ENCODE measurements at regions not wholly inside any gene's neighbourhood (a gene's known extent, or its start where the extent isn't known, plus 50 kb on each side); places are given as distances from the start of the nearest gene placed in this dataset.
A peak's percentile ranks its signal among the peaks of the same experiment; 100 is the strongest.
"Not testable (repeated sequence)": the region's sequence is repeated elsewhere in the genome, so short reads cannot be mapped to it uniquely, and the experiment has no call there.

DNA sequence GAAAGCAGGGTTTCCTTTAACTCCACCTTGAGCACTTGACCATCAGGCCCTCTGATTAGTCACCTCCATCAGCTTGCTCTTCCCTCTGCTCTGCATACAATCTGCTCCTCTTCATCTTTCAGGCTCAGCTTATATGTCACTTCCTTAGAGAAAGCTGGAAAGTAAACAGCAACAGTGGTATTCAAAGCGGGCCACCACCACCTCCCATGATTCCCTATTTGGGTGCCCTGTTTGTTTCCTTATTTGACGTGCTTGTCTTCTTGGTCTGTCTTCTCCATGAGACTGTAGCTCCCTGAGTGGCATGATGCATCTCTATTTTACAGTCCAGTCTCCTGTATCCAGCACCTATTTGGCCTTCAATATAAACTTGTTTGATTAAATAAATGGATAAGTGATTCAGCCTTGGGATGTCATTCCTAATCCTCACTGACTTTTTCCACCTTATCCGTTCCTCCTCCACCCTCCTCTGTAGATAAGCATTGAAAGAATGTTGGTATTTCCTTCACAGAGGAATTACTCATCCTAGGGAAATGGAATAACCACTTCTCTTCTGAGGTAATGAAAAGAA is 102.8 kb upstream of the SGK1 start:
- DNase-seq: no peak

DNA sequence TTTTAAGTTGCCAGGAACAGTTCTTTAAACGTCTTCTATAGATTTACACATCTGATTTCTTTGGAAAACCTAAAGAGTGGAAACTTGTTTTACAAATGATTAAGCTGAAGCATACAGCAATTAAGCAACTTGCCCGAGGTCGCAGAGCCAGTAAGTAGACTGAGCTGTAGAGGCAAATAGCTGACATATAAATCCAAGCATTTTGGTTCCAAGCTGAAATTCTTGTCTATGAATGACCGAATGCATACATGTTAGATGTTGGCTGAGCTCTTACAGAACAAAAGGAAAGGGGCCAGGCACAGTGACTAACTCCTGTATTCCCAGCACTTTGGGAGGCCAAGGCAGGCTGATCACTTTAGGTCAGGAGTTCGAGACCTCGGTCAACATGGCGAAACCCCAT is 101.8 kb upstream of the SGK1 start:
- no peak for DNase-seq

DNA sequence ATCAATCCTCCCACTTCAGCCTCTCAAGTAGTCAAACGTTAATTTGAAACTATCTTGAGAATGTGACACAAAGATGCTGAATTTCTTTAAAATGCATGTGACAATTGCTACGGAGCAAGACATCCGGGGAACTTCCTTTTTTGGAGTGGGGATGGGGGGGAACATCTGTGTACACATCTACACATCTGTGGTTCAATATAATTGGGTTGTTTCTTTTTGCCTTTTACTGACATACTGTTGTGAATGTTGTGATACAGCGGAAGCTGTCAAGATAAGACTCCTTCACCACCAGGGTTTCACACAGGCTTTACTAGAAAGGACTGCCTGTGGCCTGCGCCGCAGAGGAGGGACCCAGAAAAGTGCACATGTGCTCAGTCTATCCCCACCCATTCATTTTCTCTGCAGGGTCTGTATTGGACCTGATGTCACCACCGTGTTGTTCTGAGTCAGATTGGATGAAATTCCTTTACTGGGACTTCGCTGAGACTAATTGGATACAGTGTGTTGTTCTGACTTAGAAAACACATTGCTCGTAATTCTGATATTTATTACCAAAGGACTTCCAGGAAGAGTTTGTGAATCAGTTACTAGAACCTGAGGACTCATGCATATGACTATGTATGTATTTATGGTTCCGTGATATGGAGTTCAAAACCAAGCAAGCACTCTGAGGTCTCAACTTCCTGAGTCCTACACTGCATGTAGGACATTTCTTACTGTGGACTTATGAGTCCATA is 98.7 kb upstream of the SGK1 start:
- no peak for DNase-seq

DNA sequence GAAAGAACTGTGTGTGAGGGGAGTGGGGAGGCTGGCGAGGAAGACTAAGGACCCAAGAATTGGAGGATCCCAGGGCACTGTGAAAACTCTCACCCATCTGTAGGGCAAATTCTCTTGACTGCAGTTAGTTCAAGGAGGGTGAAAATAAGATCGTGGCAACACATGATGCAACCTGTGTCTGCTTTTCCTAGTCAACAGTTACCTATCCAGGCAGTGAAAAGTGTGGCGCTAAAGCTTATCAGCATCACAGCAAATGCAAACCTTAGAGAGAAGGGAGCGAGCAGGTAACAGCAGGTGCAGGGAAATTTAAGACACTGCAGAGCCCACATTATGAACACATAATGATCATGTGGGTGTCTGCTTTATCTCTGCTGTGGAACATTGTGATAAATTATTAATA is 97.7 kb upstream of the SGK1 start:
- peak; percentile 8 for DNase-seq

DNA sequence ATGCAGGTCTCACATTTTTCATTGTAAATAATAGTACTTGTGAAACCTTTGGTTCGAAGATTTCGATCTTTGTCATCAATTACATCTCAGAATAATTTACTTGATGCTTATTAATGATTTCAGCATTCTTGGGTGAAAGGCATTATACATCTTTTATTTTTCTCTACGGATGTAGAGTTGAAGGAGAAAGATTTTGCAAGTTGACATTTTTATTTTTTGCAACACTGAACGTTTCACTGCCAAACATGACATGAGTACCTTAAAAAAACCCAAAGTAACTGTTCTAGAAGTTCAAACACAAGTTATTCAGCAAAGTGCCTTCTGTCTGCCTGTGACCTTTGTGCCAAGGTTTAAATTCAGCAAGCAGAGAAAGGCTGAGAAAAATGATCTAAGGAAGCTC is 97.3 kb upstream of the SGK1 start:
- DNase-seq: no peak

DNA sequence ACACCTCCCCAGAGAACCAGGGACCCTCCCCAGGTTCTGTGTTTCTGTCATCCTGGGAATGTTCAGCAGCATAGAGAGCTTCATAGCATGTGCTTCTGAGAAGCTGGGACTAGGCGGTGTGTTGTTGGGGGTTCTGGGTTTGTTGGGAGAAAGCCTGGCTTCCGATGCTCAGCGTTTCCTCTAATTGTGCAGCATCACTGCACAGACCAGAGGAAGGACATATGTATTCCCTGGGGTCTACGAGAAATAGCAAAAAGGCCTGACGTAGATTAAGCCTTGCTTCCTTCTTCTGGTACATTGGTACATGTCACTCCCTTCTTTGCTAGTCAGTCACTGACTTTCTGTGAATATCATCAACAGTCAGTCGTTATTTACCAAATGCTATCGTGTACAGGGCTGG is 96.9 kb upstream of the SGK1 start:
- no peak for DNase-seq

DNA sequence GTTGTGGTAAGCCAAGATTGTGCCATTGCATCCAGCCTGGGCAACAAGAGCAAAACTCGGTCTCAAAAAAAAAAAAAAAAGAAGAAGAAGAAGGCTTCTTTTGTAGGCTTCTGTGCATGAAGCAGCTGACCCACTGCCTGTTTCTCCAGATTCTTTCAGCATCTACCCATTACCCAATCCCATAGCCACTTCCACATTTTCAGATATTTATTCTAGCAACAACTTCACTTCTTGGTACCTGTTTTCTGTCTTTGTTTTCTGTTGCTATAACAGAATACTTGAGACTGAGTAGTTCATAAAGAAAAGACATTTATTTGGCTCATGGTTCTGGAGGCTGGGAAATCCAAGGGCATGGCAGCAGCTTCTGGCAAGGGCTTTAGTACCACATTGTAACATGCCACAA is 95.3 kb upstream of the SGK1 start:
- no peak for DNase-seq

DNA sequence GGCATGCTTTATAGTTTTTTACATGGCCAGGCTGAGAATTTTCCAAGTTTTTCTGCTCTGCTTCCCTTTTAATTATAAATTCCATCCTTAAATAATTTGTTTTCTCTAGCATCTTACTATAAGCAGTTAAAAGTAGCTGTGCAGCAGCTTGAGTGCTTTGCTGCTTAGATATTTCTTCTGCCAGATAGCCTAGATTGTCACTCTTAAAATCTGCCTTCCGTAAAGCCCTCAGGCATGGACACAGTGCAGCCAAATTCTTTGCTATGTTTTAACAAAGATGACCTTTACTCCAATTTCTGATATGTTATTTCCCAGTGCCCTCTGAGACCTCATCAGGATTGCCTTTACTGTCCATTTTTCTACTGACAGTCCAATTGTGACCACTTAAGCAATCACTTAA is 92.6 kb upstream of the SGK1 start:
- no peak for DNase-seq

DNA sequence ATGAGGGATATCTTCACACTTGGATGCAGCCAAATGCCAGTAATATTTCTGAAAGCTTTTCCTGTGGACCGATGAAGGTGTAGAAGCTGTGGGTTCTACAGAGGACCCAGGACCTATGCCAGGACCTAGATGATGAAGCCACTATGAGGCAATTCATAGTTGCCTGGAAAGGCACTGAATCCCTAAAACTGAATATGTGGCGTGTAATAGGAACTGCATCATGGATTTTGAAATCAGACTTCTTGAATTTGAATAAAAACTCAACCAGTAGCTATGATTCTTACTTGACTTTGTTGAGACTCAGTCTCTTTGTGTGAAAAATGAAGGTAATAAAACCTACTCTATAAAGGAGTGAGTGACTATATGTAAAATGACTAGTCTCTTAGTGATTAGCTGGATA is 89.9 kb upstream of the SGK1 start:
- no peak for DNase-seq

DNA sequence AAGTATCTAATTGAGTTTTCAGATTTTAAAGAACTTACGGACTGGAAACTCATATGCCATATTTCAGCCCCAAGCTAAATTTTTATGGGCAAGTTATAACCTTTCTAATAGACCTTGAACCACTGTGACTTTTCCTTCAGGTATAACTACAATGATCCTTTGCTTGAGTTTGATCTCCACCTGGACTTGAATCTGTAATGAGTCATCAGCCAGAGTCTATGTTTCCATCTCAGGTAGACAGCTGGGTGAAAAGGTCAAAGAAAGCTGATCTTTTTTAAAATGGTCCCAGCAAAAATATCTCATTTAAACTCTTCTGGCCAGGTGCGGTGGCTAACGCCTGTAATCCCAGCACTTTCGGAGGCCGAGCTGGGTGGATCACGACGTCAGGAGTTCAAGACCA is 88.4 kb upstream of the SGK1 start:
- no peak for DNase-seq

DNA sequence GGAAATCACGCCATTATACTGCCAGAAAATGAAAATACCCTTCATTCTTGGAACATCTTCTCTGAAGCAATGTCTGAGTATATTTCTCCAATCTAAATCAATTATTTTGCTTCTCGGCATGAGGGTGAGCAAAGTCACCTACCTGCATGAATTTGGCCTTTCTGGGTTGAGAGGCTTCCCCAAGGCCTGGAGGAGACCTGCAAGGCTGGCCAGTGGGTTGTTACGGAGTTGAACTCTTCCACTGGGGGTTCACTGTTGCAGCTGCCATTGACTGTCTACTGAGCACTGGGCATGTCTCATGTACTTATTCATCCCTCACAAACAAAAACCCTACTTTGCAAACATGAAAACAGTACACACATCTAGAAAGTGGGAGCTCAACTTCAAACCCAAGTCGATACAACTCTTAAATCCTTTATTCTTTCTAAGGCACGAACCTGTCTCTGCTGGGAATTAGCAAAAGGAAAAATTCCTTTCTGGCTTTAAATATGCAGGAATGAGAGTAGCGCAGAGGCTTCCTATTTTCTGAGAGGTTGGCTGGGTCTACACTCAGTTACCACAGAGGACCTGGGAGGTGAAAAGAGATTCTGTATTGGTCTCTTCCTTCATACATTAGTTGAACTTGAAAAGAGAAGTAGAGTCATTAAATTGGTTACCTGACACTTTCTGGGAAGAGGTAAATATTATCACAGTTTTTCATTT is 87.6 kb upstream of the SGK1 start:
- no peak for DNase-seq

DNA sequence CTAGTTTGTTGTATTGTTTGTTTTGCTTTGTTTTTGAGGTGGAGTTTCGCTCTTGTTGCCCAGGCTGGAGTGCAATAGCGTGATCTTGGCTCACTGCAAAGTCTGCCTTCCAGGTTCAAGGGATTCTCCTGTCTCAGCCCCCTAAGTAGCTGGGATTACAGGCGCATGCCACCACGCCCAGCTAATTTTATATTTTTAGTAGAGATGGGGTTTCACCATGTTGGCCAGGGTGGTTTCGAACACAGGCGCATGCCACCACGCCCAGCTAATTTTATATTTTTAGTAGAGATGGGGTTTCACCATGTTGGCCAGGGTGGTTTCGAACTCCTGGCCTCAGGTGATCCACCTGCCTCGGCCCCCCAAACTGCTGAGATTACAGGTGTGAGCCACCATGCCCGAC is 85.4 kb upstream of the SGK1 start:
- DNase-seq: not testable (repeated sequence)

DNA sequence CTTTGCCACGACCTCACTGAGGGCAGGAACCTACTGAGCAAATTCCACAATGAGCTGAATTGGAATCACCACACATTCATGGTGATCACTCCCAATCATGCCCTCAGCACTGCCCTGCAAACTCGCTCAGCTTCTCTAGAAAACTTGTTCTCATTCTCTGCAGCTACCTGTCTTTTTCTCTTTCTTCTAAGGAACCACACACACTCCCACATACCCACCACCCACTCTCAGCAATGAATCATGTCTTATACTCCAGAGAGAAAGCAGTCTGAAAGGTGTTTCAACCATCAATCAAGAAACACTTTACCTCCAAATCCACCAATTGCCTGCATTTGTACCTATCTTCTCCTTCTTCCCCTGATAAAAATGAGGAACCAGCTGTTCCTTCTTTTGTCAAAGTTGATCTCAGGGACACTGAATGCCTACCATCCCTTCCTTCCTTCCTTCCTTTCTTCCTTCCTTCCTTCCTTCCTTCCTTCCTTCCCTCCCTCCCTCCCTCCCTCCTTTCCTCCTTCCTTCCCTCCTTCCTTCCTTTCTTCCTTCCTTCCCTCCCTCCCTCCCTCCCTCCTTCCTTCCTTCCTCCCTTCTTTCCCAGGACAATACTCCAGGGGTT is 84.6 kb upstream of the SGK1 start:
- no peak for DNase-seq

DNA sequence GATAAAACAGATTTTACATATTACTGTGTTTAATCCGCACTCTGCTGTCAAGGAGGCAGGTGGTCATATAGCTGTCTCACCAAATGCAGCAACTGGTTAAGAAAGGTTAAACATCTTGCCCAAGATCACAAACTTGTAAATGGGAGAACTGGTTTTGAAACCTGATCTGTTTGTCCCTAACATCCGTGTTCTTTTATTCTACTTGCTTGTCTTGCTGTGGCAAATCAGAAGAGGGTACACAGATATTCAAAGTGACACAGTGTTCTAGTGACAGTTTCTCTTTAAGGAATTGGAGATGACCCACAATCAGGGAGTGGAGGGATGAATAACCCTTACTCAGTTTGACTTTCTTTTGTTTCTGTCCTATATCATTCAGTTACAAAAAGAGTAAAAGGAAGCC is 83.0 kb upstream of the SGK1 start:
- DNase-seq: no peak

DNA sequence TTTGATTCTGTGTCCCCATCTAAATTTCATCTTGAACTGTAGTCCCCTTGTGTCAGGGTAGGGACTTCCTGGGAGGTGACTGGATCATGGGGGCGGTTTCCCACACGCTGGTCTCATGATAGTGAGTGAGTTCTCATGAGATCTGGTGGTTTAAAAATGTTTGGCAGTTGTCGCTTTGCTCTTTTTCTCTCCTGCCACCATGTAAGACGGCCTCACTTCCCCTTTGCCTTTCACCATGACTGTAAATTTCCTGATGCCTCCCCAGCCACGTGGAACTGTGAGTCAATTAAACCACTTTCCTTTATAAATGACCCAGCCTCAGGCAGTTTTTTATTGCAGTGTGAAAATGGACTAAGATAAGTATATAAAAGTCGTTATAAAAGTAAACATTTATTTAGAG is 80.5 kb upstream of the SGK1 start:
- DNase-seq: no peak

DNA sequence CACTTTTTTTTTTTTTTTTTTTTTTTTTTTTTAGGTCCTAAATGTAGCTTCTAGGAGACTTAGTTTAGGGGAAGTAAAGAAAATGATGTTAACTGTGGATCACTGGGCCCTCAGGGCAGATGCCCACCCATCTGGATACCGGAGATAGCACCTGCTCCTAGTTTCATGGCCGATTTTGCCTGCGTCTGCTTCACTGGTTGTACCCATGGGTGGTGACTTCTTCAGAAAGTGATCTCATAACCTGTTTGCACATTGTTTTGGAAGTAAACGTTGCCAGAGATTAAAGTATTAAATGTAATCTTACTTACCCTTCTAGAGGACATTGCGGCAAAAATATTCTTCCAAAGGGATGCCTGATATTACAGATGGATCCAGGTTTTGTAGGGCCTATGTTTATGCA is 79.8 kb upstream of the SGK1 start:
- no peak for DNase-seq

DNA sequence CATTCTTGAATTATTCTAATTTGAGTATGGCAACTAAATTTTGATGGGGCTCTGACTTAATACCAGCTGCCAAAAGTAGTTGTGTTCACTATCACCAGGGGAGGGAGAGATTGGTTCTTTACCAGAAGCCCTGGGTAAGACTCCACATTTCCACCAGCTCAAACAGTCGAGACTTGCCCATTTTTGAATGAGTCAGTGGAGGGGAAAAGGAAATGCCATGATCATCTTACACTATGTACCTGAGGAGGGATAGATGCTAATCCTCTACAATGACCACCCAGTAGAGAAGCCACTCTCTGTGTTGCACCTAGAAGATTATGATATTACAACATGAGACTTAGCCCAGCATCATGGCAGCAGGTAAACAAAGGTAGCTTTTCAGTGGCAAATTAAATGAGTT is 77.0 kb upstream of the SGK1 start:
- DNase-seq: no peak

DNA sequence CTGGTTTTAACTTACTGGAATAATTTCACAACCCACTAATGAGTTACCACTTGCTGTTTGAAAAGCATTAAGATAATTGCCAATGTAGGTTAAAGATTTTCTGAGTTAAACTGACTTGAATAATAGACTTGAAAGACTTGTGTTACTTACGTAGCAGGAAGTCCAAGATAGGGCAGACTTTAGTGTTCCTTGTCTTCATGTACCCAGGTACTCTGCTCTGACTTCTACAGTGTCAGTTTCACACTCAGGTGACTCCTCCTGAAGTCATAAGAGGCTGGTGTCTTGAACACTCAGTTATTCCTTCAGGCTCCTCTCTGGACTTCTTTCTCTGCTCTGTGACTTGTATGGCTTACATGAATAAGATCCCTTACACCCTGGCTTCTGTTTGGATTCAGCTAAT is 76.3 kb upstream of the SGK1 start:
- no peak for DNase-seq

DNA sequence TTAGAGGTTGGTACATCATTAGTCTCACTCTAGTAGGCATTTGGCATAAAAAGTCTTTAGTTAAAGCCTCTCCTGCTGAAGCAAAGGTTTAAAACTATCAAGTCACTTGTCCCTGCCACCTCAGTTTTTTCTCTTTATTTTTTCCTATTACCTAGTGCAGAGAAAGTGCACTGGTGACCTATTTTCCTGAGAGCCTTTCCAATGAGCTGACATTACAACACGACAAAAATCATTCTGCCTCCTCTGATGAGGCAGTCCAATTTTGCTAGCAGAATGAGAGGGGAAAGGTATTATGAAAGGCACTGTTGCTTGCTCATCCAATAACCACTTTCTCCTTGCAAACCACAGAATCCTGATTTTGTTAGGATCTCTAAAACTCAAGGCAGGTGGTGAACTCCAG is 73.3 kb upstream of the SGK1 start:
- DNase-seq: no peak

DNA sequence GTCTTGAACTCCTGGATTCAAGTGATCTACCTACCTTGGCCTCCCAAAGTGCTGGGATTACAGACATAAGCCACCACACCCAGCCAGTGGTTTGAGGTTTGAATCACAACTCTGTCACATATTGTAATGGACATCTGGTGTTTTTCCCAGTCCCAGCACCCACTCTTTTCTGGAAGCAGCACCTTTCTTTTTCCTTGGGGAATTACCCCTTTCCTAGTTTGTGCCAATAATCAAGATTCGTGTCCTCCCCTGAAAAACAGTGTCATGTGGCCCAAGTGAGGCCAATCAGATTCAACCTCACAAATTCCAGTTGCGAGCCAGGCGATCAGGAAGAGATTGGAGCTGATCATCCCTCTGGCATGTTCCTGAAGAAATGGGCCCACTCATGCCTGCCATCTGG is 71.7 kb upstream of the SGK1 start:
- no peak for DNase-seq

DNA sequence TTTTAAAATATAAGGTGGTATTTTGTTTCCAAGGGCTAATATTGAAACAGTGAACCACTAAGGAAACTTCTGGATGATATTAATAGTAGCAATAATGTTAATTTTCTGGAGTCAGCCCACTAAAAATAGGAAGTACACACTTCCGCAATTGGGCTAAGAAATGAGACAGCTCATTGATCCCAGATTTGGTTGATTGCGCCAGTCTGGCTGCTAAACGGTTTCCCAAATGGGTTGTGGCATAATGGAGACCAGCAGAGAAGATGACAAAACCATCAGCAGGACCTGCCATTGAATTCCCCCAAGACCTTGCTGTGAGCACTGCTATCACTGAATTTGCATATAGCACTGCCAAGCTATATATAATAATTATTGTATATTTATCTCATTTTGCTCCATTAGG is 71.2 kb upstream of the SGK1 start:
- DNase-seq: no peak

DNA sequence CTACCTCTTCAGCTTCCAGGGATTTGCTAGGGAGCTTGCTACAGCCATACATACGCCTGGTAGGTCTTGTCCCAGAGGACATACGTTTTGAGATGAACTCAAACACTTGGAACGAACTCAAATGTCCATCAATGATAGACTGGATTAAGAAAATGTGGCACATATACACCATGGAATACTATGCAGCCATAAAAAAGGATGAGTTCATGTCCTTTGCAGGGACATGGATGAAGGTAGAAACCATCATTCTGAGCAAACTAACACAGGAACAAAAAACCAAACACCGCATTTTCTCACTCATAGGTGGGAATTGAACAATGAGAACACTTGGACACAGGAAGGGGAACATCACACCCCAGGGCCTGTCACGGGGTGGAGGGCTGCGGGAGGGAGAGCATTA is 68.6 kb upstream of the SGK1 start:
- DNase-seq: not testable (repeated sequence)

DNA sequence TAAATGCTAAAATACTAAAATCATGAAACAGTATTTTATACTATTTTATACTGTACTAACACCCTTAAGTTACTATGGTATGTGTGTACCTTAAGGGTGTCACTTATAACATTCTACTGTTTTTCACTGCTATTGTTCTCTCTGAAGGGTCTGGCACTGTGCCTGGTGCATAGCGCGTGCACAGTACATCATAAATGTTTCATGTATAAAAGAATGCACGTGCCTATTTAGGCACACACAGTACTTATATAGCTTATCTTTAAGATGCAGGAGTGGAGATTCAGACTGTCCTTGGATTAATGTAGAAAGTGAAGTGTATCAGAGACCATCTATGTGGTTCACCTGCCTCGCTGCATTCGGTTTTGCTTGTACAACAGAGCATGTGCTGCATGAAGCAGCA is 64.0 kb upstream of the SGK1 start:
- DNase-seq: no peak

DNA sequence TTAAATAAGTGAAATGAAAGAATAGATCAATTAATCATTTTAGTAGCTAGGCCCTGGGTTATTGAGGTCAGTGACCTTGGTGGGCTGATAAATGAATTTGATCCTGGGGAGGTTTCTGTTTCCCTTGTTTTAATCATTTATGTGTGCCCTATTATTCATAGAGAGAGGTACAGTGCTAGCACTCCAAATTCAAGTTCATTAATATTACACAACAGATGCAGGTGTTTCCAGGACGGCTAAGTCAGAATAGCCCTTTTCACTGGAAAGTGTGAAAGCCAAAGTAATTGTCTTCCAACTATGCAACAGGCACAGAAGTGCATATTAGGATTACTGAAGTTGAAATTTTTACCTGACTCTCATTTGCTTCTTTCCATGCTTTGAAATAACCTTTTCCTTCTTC is 61.7 kb upstream of the SGK1 start:
- no peak for DNase-seq

Data from NCI-H526 treated with DMSO at 0.1 percent for 48 hours (cell line).